ENCODE measurements at regions not wholly inside any gene's neighbourhood (a gene's known extent, or its start where the extent isn't known, plus 50 kb on each side); places are given as distances from the start of the nearest gene placed in this dataset.

GRCh38 chr2:225993430-225993829, 593.9 kb downstream of the NYAP2 start:
- Histone ChIP-seq H3K27me3 (ENCODE audit: control insufficient read depth, insufficient read depth, low read length) (no peaks in the 10 kb centered on the region), H3K9ac (ENCODE audit: low read length) (no peak overlapping the region), H3K27ac (ENCODE audit: low read length) (no peak overlapping the region), H3K9me3 (ENCODE audit: control insufficient read depth, low read depth, low read length) (no peaks in the 10 kb centered on the region), H3K4me1 (ENCODE audit: control insufficient read depth, low read depth, low read length) (no peaks in the 10 kb centered on the region), H3K36me3 (ENCODE audit: control insufficient read depth, low read depth, low read length) (no peaks in the 10 kb centered on the region), H3K4me3 (ENCODE audit: low read length) (no peak overlapping the region)

GRCh38 chr2:225989809-225990208, 590.3 kb downstream of the NYAP2 start:
- no peak overlapping the region for H3K9ac ChIP-seq (ENCODE audit: low read length)
- no peaks in the 10 kb centered on the region for H3K9me3 ChIP-seq (ENCODE audit: control insufficient read depth, low read depth, low read length)
- H3K36me3 ChIP-seq (ENCODE audit: control insufficient read depth, low read depth, low read length): no peaks in the 10 kb centered on the region

GRCh38 chr2:225980372-225980771, 580.9 kb downstream of the NYAP2 start:
- H3K4me3 ChIP-seq (ENCODE audit: low read length): no peak overlapping the region
- no peaks in the 10 kb centered on the region for H3K36me3 ChIP-seq (ENCODE audit: control insufficient read depth, low read depth, low read length)
- no peak overlapping the region for H3K9ac ChIP-seq (ENCODE audit: low read length)
- no peaks in the 10 kb centered on the region for H3K27me3 ChIP-seq (ENCODE audit: control insufficient read depth, insufficient read depth, low read length)
- H3K9me3 ChIP-seq (ENCODE audit: control insufficient read depth, low read depth, low read length): no peaks in the 10 kb centered on the region
- no peak overlapping the region for H3K27ac ChIP-seq (ENCODE audit: low read length)
- H3K4me1 ChIP-seq (ENCODE audit: control insufficient read depth, low read depth, low read length): no peaks in the 10 kb centered on the region

More at GRCh38 chr2:225989809-225990208, 590.3 kb downstream of the NYAP2 start:
- Histone ChIP-seq H3K4me1 (ENCODE audit: control insufficient read depth, low read depth, low read length) (no peaks in the 10 kb centered on the region), H3K27me3 (ENCODE audit: control insufficient read depth, insufficient read depth, low read length) (no peaks in the 10 kb centered on the region), H3K27ac (ENCODE audit: low read length) (no peak overlapping the region), H3K4me3 (ENCODE audit: low read length) (no peak overlapping the region)

GRCh38 chr2:225971433-225971832, 571.9 kb downstream of the NYAP2 start:
- Histone ChIP-seq H3K27me3 (ENCODE audit: control insufficient read depth, insufficient read depth, low read length) (no peaks in the 10 kb centered on the region), H3K27ac (ENCODE audit: low read length) (no peak overlapping the region), H3K36me3 (ENCODE audit: control insufficient read depth, low read depth, low read length) (no peaks in the 10 kb centered on the region), H3K4me1 (ENCODE audit: control insufficient read depth, low read depth, low read length) (no peaks in the 10 kb centered on the region), H3K4me3 (ENCODE audit: low read length) (no peak overlapping the region), H3K9me3 (ENCODE audit: control insufficient read depth, low read depth, low read length) (peaks cover 3% of the 10 kb centered on the region), H3K9ac (ENCODE audit: low read length) (no peak overlapping the region)

GRCh38 chr2:225948903-225949302, 549.4 kb downstream of the NYAP2 start:
- peaks cover 4% of the 10 kb centered on the region for H3K9me3 ChIP-seq (ENCODE audit: control insufficient read depth, low read depth, low read length)
- H3K9ac ChIP-seq (ENCODE audit: low read length): no peak overlapping the region
- no peaks in the 10 kb centered on the region for H3K27me3 ChIP-seq (ENCODE audit: control insufficient read depth, insufficient read depth, low read length)
- H3K4me1 ChIP-seq (ENCODE audit: control insufficient read depth, low read depth, low read length): no peaks in the 10 kb centered on the region
- H3K27ac ChIP-seq (ENCODE audit: low read length): no peak overlapping the region
- H3K4me3 ChIP-seq (ENCODE audit: low read length): no peak overlapping the region
- H3K36me3 ChIP-seq (ENCODE audit: control insufficient read depth, low read depth, low read length): no peaks in the 10 kb centered on the region

- Histone ChIP-seq H3K4me3 (ENCODE audit: low read length) (no peak overlapping the region), H3K27ac (ENCODE audit: low read length) (no peak overlapping the region), H3K36me3 (ENCODE audit: control insufficient read depth, low read depth, low read length) (no peaks in the 10 kb centered on the region), H3K4me1 (ENCODE audit: control insufficient read depth, low read depth, low read length) (no peaks in the 10 kb centered on the region), H3K9ac (ENCODE audit: low read length) (no peak overlapping the region), H3K9me3 (ENCODE audit: control insufficient read depth, low read depth, low read length) (no peaks in the 10 kb centered on the region), H3K27me3 (ENCODE audit: control insufficient read depth, insufficient read depth, low read length) (no peaks in the 10 kb centered on the region)
Observed at GRCh38 chr2:225938991-225939390, 539.5 kb downstream of the NYAP2 start.

- no peaks in the 10 kb centered on the region for H3K4me1 ChIP-seq (ENCODE audit: control insufficient read depth, low read depth, low read length)
- H3K27me3 ChIP-seq (ENCODE audit: control insufficient read depth, insufficient read depth, low read length): no peaks in the 10 kb centered on the region
- H3K9ac ChIP-seq (ENCODE audit: low read length): no peak overlapping the region
- H3K27ac ChIP-seq (ENCODE audit: low read length): no peak overlapping the region
- H3K9me3 ChIP-seq (ENCODE audit: control insufficient read depth, low read depth, low read length): no peaks in the 10 kb centered on the region
- no peaks in the 10 kb centered on the region for H3K36me3 ChIP-seq (ENCODE audit: control insufficient read depth, low read depth, low read length)
- H3K4me3 ChIP-seq (ENCODE audit: low read length): no peak overlapping the region
Observed at GRCh38 chr2:225937625-225938187, 538.2 kb downstream of the NYAP2 start.

- Histone ChIP-seq H3K27me3 (ENCODE audit: control insufficient read depth, insufficient read depth, low read length) (no peaks in the 10 kb centered on the region), H3K27ac (ENCODE audit: low read length) (no peak overlapping the region), H3K9ac (ENCODE audit: low read length) (no peak overlapping the region), H3K36me3 (ENCODE audit: control insufficient read depth, low read depth, low read length) (no peaks in the 10 kb centered on the region), H3K4me1 (ENCODE audit: control insufficient read depth, low read depth, low read length) (no peaks in the 10 kb centered on the region), H3K9me3 (ENCODE audit: control insufficient read depth, low read depth, low read length) (no peaks in the 10 kb centered on the region), H3K4me3 (ENCODE audit: low read length) (no peak overlapping the region)
Observed at GRCh38 chr2:225932811-225933413, 533.4 kb downstream of the NYAP2 start.

- no peaks in the 10 kb centered on the region for H3K27me3 ChIP-seq (ENCODE audit: control insufficient read depth, insufficient read depth, low read length)
- H3K4me3 ChIP-seq (ENCODE audit: low read length): no peak overlapping the region
- no peak overlapping the region for H3K27ac ChIP-seq (ENCODE audit: low read length)
- no peaks in the 10 kb centered on the region for H3K9me3 ChIP-seq (ENCODE audit: control insufficient read depth, low read depth, low read length)
- H3K36me3 ChIP-seq (ENCODE audit: control insufficient read depth, low read depth, low read length): no peaks in the 10 kb centered on the region
- H3K9ac ChIP-seq (ENCODE audit: low read length): no peak overlapping the region
- H3K4me1 ChIP-seq (ENCODE audit: control insufficient read depth, low read depth, low read length): no peaks in the 10 kb centered on the region
Observed at GRCh38 chr2:225930687-225931086, 531.2 kb downstream of the NYAP2 start.

GRCh38 chr2:225920621-225921220, 521.2 kb downstream of the NYAP2 start:
- H3K9me3 ChIP-seq (ENCODE audit: control insufficient read depth, low read depth, low read length): no peaks in the 10 kb centered on the region
- H3K27me3 ChIP-seq (ENCODE audit: control insufficient read depth, insufficient read depth, low read length): no peaks in the 10 kb centered on the region
- no peaks in the 10 kb centered on the region for H3K4me1 ChIP-seq (ENCODE audit: control insufficient read depth, low read depth, low read length)
- H3K36me3 ChIP-seq (ENCODE audit: control insufficient read depth, low read depth, low read length): no peaks in the 10 kb centered on the region
- no peak overlapping the region for H3K9ac ChIP-seq (ENCODE audit: low read length)
- no peak overlapping the region for H3K27ac ChIP-seq (ENCODE audit: low read length)
- no peak overlapping the region for H3K4me3 ChIP-seq (ENCODE audit: low read length)

GRCh38 chr2:225916692-225917091, 517.2 kb downstream of the NYAP2 start:
- H3K27ac ChIP-seq (ENCODE audit: low read length): no peak overlapping the region

GRCh38 chr2:225911019-225911418, 511.5 kb downstream of the NYAP2 start:
- Histone ChIP-seq H3K4me1 (ENCODE audit: control insufficient read depth, low read depth, low read length) (no peaks in the 10 kb centered on the region), H3K9ac (ENCODE audit: low read length) (no peak overlapping the region), H3K27me3 (ENCODE audit: control insufficient read depth, insufficient read depth, low read length) (no peaks in the 10 kb centered on the region), H3K36me3 (ENCODE audit: control insufficient read depth, low read depth, low read length) (no peaks in the 10 kb centered on the region), H3K4me3 (ENCODE audit: low read length) (no peak overlapping the region), H3K9me3 (ENCODE audit: control insufficient read depth, low read depth, low read length) (no peaks in the 10 kb centered on the region), H3K27ac (ENCODE audit: low read length) (no peak overlapping the region)

More at GRCh38 chr2:225916692-225917091, 517.2 kb downstream of the NYAP2 start:
- no peaks in the 10 kb centered on the region for H3K27me3 ChIP-seq (ENCODE audit: control insufficient read depth, insufficient read depth, low read length)
- H3K4me1 ChIP-seq (ENCODE audit: control insufficient read depth, low read depth, low read length): no peaks in the 10 kb centered on the region
- H3K9ac ChIP-seq (ENCODE audit: low read length): no peak overlapping the region
- H3K36me3 ChIP-seq (ENCODE audit: control insufficient read depth, low read depth, low read length): no peaks in the 10 kb centered on the region
- no peak overlapping the region for H3K4me3 ChIP-seq (ENCODE audit: low read length)
- H3K9me3 ChIP-seq (ENCODE audit: control insufficient read depth, low read depth, low read length): no peaks in the 10 kb centered on the region
